Cardiac fibroblast (primary cell): ENCODE measurements at regions not wholly inside any gene's neighbourhood (a gene's known extent, or its start where the extent isn't known, plus 50 kb on each side); places are given as distances from the start of the nearest gene placed in this dataset.

ENCODE experiments used
- DNase-seq, 2 donors: peaks; one replicate each; pipeline versions ENCODE4 v3.0.0 to v3.0.0-alpha.2; 2010; ENCODE audit warnings: low read depth in 2 of 2
- H3K4me3 ChIP-seq, 2 donors: replicated peaks in 1 of 2; 1 replicate in 1 of 2; 2 replicates in 1 of 2; pipeline ENCODE4 v1.5.1; 2011; ENCODE audit warnings: low read depth in 2 of 2, low read length in 2 of 2, mild to moderate bottlenecking in 2 of 2, moderate library complexity in 1 of 2
- TF ChIP-seq, protein P1 (sequence below): IDR thresholded peaks from one replicate; pipeline ENCODE4 v1.5.1; 2011; ENCODE audit warnings: low read depth, mild to moderate bottlenecking, low read length, inconsistent platforms

DNA sequence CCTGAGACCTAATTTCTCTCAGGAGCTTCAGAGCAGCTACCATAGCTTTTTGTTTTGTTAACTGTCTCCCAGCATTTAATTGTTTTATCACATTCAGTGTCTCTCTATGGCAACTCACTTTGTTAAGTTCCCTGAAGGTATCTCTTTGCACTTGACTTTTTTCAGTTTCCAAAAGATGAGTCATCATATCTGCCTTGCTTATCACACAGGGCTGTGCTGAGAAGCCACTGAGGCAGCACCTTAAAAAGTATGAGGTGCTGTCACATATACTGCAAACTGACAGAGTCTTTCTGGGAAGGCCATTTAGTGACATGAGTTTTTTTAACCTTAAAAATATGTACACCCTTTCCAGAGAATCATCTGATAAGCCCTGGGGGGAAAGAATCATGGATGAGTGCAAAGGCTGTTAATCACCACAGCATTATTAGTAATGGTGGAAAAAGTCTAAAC is 56.8 kb downstream of the PPP1R3C start:
- H3K4me3 ChIP-seq = no peak overlapping the region
- no peak for DNase-seq
- TF ChIP-seq, protein P1, sequence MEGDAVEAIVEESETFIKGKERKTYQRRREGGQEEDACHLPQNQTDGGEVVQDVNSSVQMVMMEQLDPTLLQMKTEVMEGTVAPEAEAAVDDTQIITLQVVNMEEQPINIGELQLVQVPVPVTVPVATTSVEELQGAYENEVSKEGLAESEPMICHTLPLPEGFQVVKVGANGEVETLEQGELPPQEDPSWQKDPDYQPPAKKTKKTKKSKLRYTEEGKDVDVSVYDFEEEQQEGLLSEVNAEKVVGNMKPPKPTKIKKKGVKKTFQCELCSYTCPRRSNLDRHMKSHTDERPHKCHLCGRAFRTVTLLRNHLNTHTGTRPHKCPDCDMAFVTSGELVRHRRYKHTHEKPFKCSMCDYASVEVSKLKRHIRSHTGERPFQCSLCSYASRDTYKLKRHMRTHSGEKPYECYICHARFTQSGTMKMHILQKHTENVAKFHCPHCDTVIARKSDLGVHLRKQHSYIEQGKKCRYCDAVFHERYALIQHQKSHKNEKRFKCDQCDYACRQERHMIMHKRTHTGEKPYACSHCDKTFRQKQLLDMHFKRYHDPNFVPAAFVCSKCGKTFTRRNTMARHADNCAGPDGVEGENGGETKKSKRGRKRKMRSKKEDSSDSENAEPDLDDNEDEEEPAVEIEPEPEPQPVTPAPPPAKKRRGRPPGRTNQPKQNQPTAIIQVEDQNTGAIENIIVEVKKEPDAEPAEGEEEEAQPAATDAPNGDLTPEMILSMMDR = no peak

DNA sequence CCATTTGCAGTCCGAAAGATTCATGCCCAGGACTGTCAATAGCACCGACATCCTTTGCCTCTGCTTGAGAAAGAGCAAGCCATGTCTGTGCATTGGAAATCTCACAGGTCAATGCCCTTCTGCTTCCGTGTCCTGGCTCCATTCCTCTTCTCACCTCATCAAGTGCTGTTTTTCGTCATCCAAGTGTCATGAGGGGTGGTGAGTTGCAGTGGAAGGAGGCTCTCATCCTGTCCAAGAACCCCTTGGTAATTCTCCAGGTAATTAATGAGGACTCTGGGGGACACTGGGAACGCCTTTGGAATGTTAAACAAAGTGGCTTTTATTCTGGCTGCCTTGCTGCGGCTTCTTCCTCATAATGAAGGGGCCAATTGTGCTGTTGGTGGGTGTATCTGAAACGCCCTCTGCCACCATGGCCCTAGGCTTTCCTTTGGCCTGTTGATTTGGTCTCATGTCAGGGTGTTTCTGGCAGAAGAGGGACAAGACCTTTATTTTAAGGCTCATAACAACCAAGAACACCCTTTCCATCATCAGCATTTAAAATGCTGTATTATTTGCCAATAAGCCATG is 57.7 kb downstream of the PPP1R3C start:
- peak in 1 of 2 donors; percentile 32 for DNase-seq
- TF ChIP-seq, protein P1 = no peak
- no peak overlapping the region for H3K4me3 ChIP-seq

DNA sequence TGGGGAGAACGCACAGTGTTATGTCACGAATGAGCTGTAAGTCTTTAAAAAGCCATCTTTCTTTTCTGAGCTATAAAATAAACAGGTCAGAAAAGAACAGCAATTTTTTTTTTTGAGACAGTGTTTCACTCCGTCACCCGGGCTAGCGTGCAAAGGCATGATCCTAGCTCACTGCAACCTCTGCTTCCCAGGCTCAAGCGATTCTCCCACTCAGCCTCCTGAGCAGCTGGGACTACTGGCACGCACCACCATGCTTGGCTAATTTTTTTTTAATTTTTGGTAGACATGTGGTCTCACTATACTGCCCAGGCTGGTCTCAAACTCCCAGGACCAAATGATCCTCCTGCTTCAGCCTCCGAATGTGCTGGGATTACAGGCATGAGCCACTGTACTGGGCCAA is 58.6 kb downstream of the PPP1R3C start:
- no peak overlapping the region for H3K4me3 ChIP-seq
- TF ChIP-seq, protein P1 = no peak
- DNase-seq = no peak

DNA sequence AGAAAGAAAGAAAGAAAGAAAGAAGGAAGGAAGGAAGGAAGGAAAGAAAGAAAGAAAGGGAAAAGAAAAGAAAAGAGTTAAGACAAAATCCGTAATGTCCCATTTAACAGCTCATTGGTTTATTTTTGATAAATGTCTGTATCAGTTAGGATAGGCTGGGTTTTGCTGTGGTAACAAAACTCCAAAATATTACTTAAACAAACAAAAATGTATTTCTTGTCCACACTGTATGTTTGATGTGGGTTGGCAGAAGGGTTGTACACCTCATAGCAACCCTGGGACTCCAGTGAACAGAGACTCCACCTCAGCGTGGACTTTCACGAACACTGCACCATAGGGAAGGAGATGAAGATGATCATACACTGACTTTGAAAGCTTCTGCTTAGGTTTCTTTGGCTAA is 59.6 kb downstream of the PPP1R3C start:
- H3K4me3 ChIP-seq = no peak overlapping the region
- TF ChIP-seq, protein P1 = no peak
- no peak for DNase-seq

DNA sequence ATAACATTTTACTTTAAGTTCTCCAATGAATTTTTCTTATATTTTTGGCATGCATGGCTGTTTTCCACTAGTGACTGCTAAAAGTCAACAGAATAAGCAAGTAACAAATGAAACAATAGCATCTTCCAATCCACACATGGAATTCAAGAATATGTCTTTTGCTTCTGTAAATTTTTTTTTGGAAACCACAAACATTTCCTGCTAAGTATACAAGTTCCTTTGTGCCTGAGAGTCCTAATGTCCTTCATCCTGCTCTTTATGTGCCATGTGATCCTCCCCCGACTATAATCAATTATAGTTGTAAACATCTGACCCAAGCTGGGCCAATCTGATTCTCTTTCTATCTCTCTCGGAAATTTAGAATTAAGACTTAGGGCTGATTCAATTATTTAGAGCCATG is 61.2 kb downstream of the PPP1R3C start:
- no peak overlapping the region for H3K4me3 ChIP-seq
- TF ChIP-seq, protein P1 = no peak
- DNase-seq = peak in 1 of 2 donors; percentile 41

DNA sequence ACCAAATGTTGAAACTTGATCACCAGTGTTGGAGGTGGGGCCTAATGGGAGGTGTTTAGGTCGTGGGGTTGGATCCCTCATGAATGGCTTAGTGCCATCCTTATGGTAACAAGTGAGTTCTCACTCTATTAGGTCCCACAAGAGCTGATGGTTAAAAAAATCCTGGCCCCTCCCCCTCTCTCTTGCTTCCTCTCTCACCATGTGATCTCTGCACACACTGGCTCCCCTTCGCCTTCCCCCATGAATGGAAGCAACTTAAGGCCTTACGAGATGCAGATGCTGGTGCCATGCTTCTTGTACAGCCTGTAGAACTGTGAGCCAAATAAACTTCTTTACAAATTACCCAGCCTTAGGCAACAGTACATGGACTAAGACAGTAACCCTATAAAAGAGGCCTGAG is 62.7 kb downstream of the PPP1R3C start:
- DNase-seq = no peak
- no peak overlapping the region for H3K4me3 ChIP-seq
- TF ChIP-seq, protein P1 = no peak

DNA sequence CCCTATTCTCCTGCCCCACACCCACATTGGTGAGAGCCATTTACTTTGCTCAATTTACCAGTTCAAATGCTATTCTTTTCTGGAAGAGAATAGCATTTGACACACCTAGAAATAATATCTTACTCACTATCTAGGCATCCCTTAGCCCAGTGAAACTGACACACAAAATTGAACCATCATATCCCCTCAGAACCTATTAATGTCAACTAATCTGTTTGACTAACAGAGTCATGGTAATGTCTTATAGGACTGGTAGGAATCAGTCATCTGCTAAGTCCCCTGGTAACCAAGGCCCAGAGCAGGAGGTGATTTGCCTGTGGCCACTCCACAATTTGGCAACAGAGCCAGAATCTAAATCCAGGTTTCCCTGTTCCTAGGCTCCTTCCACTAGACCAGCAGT is 63.3 kb downstream of the PPP1R3C start:
- H3K4me3 ChIP-seq = no peak overlapping the region
- DNase-seq = no peak
- TF ChIP-seq, protein P1 = no peak
